GM21447 (cell line): ENCODE measurements at regions not wholly inside any gene's neighbourhood (a gene's known extent, or its start where the extent isn't known, plus 50 kb on each side); places are given as distances from the start of the nearest gene placed in this dataset.
"Not testable (repeated sequence)": the region's sequence is repeated elsewhere in the genome, so short reads cannot be mapped to it uniquely, and the experiment has no call there.

Source experiments
- ATAC-seq: cut with Tn5 transposase; IDR thresholded peaks from one replicate; pipeline ENCODE4 v1.9.1; 2021; ENCODE audit not compliant: unreplicated experiment

GRCh38 chr7:17083392-17084165 lies 201.8 kb upstream of the AGR3 start:
- ATAC-seq: no peak

DNA sequence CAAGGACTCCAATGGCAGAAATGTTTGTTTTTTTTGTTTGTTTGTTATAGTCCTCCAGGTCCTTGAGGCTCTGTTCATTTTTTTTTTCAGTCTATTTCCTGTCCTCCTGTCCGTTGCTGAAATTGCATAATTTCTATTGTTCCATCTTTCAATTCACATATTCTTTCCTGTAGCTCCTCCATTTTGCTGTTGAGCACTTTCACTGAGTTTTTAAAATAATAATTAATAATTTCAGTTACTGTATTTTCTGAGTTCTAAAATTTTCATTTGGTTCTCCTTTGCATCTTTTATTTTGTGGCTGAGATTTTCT lies 202.3 kb upstream of the AGR3 start:
- no peak for ATAC-seq

GRCh38 chr7:17085186-17085585 lies 203.4 kb upstream of the AGR3 start:
- ATAC-seq: no peak

- ATAC-seq: no peak
These were observed 204.6 kb upstream of the AGR3 start for GRCh38 chr7:17086403-17086802.

GRCh38 chr7:17090751-17091150 lies 207.7 kb upstream of the AHR start:
- no peak for ATAC-seq

DNA sequence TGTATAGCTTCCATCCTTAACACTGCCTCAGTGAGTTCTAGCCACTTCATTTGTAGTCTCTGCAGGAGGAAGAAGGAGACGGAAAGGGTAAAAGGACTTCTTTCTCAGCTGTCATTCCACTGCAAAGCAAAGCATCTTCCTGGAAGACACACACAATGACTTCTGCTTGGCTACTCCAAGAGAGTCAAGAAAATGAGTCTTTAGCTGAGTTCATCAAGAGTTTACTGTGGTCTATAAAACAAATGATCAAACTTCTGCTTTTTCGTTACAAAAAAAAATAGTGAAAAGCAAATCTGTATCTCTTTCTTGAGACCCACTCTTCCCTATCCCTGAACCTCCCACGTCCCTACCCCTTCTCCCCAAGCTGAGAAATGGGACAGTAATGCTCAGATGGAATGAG lies 205.0 kb upstream of the AHR start:
- ATAC-seq: no peak

GRCh38 chr7:17094963-17095574 lies 203.4 kb upstream of the AHR start:
- no peak for ATAC-seq

- ATAC-seq: no peak
These were observed 202.5 kb upstream of the AHR start for GRCh38 chr7:17095931-17096330.

- no peak for ATAC-seq
These were observed 200.7 kb upstream of the AHR start for GRCh38 chr7:17097668-17098297.

GRCh38 chr7:17098515-17098914 lies 199.9 kb upstream of the AHR start:
- ATAC-seq: no peak

DNA sequence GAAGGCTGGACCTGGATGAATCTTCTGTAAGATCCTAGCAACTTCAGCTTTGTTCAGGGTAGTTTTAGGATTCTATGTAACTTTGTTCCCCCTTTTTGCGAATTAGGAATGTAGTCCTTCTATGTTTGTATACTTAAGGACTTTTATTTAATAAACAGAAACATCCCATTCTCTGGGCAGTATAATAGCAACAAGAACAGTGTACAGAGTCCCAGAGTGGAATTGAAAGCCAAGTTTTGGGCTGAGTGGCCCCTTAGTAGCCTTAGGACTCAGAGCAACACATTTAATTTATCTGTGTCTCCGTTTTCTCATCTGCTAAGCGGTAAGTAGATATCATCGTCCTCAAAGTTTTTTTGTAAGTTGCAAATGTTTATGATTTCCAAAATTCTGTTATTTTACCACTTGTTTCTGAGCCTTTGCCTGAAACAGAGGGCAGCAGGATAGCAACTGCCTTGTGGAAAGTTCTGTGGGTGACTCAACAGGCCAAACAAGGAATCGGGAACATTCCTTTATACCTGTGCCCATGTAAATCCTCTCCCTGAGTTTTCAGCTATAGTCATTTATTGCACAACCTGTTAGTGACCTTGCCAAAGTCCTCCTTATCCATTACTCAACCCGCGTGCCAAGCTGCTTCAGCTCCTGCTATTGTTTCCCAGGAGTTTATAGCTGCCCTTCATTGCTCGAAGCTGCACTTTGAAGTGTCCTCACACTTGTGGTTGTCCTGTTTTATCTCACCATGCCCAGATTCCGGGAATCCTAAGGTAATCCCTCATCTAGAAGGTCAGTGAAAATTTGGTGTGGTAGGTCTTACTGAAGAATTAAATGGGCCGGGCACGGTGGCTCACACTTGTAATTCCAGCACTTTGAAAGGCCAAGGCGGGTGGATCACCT lies 199.1 kb upstream of the AHR start:
- no peak for ATAC-seq

DNA sequence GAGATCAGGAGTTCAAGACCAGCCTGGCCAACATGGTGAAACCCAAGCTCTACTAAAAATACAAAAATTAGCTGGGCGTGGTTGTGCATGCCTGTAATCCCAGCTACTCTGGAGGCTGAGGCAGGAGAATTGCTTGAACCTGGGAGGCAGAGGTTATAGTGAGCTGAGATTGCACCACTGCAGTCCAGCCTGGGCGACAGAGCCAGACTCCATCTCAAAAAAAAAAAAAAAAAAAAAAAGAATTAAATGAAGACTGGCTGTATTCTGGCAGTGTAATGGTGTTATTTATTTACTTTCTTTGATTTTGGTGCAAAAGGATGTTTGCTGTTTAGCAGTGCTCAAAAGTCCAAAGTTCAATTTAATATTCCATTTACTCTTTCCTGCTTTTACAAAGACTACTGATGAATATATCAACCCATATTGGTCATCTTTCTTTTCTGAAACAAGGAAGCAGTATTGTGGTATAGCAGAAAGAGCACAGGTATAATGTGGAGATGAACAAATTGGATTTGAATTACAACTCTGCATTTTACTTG lies 198.4 kb upstream of the AHR start:
- ATAC-seq: not testable (repeated sequence)

- ATAC-seq: no peak
These were observed 197.2 kb upstream of the AHR start for GRCh38 chr7:17101207-17101696.

DNA sequence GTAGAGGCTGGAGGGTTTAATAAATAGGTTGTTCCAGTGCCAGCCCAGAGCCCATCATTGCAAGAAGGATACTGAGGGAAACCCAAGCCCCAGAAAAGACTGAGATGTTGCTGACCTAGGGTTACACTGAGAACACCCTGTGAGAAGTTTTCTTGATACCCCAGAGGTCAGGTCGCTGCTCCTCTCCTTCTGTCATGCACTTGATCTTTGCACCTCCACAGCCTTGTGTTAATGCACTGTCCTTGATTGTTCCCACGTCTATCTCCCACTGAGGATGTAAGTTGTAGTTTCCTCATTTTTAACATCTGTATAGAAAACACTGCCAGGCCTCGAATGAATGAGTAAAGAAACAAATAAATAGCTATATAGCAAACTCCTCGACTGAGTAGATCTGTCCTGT lies 195.3 kb upstream of the AHR start:
- ATAC-seq: no peak

DNA sequence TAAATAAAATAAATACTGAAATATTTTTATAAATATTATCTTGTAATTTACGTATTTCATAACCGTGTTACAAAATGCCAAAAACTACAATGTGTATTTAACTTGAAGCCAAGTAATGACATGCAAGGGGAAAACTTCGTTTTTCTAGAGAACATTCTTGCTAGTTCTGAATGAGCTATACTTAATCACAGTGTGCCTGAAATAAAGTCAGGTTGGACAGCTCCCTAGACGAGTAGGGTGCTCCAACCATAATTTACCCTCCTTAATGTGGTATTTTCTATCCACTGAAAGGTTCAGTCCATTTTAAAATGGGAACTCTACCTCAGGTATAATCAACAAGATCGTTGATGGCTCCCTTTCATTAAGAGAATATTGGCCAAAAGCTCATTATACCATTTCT lies 194.5 kb upstream of the AHR start:
- no peak for ATAC-seq

- no peak for ATAC-seq
These were observed 194.0 kb upstream of the AHR start for GRCh38 chr7:17104419-17104818.

DNA sequence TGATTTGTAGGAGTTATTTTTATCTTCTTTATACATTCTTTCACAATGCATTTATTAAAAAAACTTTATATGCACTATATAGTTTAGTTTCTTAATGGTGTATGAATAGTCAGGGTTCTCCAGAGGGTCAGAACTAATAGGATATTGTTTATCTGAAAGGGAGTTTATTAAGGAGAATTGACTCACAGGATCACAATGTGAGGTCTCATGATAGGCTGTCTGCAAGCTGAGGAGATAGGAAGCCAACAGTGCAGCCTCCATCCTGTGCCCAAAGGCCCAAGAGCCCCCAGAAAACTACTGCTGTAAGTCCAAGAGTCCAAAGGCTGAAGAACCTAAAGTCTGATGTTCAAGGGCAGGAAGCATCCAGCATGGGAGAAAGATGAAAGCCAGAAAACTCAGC lies 192.8 kb upstream of the AHR start:
- ATAC-seq: no peak

DNA sequence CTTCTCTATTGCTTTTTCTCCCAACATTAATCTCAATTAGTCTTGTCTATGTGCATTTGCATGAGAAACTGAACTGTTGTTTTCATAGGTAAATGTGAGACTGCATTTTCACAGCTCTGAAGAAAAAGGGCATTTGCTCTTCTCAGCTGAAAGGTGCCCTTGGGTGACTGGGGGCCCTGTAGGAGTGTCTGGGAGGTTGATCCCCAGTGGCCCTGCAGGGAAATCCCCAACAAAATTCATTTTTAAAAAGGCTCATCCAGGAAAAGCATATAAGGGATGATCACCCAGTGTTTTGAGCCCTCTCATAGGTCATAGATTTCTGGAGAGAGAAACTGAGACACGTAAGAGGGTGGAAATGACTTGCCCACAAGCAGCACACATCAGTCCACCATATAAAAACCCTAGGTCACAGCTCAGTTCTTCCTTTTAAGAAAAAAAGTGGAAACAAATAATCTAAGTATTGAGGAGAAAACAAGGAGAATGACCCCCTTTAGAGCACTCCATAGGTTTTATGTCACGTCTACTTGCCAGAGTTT lies 190.3 kb upstream of the AHR start:
- no peak for ATAC-seq

GRCh38 chr7:17109020-17109419 lies 189.4 kb upstream of the AHR start:
- ATAC-seq: no peak

DNA sequence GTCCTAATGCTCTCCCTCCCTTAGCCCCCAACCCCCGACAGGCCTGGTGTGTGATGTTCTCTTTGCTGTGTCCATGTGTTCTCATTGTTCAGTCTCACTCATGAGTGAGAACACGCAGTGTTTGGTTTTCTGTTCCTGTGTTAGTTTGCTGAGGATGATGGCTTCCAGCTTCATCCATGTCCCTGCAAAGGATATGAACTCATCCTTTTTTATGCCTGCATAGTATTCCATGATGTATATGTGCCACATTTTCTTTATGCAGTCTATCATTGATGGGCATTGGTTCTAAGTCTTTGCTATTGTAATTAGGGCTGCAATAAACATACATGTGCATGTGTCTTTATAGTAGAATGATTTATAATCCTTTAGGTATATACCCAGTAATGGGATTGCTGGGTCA lies 184.7 kb upstream of the AHR start:
- not testable (repeated sequence) for ATAC-seq

DNA sequence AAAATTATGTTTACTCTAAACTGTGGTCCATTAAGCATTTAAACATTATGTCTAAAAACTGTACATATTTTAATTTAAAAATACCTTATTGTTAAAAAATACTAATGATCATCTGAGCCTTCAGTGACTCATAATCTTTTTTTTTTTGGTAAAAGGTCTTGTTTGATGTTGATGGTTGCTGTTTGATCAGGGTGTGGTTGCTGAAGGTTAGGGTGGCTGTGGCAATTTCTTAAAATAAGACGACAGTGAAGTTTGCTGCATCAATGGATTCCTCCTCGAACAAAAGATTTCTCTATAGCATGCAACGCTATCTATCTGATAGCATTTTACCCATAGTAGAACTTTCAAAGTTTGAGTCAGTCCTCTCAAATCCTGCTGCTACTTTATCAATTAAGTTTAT lies 180.0 kb upstream of the AHR start:
- no peak for ATAC-seq
